Fibroblast of the conjunctiva (primary cell): ENCODE measurements at regions not wholly inside any gene's neighbourhood (a gene's known extent, or its start where the extent isn't known, plus 50 kb on each side); places are given as distances from the start of the nearest gene placed in this dataset.
"Not testable (repeated sequence)": the region's sequence is repeated elsewhere in the genome, so short reads cannot be mapped to it uniquely, and the experiment has no call there.

Source experiments
- DNase-seq: peaks from one replicate; pipeline ENCODE4 v3.0.0-alpha.2; 2010; ENCODE audit warnings: low read depth

GRCh38 chr1:95614197-95614596, 380.2 kb downstream of the RWDD3 start:
- no peak for DNase-seq

DNA sequence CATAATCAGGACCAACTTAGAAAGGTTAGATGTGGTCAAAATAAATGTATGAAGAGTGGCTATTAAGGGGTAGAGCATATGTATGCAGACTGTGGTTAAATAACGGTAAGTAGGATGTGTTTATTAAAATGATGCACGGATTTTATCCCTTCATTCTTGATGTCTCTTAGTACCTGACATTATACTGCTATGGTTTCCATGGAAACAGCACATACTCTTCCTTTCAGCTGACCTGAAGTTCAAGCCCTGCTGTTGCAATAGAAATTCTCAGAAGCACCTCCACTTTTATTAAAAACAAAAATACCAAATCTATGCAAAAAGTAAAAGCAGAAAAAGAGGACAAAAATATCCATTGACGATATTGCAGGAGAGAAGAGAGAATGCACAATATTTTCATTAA, 381.4 kb downstream of the RWDD3 start:
- DNase-seq = no peak

DNA sequence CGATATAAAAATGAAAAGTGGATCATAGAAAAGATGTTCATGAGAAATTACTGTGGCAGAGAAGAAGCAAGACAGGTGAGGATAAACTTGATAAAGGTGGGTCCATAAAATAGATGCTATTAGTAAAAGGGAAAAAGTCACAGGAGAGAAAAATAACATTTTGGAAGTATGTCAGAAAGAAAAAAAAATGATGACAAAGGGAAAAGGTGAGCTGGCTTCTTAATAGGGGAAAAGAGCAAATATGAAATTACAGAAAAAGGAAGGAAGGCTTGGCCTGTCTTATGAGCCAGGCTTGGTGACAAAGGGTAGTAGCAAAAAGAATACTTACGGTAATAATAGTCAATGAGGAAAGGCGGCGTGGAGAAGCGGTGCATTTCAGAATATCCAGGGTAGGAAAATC, 386.1 kb downstream of the RWDD3 start:
- no peak for DNase-seq

GRCh38 chr1:95622609-95623008, 388.6 kb downstream of the RWDD3 start:
- no peak for DNase-seq

- no peak for DNase-seq
Measured at GRCh38 chr1:95625224-95625623, 391.2 kb downstream of the RWDD3 start.

DNA sequence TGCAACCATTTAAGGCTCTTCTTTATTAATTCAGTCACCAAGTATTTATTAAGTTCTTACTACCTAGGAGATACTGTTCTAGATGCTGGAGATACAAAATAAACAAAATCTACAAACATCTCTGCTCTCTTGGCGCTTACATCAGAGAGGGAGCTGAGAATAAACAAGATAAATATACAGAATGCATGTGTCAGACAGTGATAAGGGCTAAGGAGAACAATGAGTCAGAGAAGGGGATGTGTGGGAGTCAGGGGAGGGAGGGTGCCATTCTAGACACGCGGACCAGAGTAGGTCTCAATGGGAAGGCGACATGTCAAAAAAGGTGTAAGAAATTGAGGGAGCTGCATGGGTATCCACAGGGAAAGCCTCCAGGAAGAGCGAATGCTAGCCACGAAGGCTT, 393.2 kb downstream of the RWDD3 start:
- no peak for DNase-seq

DNA sequence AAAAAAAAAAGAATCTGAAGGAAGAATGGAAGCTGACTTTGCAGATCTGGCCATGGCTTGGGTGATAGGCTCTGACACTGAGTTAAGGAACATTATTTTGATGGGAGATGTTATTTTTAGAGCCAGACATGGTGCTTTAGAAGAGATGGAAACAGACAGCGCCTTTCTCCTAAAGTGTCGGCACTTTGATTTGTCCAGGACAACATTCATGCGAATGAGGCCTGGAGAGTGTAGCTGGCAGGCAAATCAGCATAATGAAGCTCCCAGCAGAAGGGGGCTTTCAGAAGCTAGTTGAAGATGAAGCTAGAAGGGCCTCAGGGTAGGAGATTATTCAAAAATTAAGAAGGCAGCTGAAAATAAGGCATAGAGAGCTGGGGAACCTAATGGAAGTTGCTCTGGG, 397.7 kb downstream of the RWDD3 start:
- no peak for DNase-seq

DNA sequence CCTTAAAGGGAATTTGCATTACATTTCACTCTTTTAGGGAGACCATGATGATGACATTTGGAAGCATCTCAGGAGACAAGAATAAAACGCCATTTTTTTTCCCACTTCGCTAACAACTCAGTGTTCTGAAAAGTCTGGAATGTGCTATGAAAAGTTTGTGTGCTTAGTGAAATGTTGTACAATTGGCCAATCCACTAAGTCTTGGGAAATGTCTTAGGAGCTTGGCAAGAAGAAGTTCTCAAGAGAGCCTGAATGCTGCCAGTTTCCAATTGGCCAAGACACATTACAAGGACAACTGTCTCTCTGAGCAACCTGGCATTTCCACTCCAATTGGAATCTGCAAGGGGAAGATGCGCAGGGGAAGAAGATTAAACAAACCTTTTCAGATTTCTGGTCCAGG, 401.8 kb downstream of the RWDD3 start:
- DNase-seq = no peak

- DNase-seq = no peak
Measured at GRCh38 chr1:95636897-95637296, 402.9 kb downstream of the RWDD3 start.

DNA sequence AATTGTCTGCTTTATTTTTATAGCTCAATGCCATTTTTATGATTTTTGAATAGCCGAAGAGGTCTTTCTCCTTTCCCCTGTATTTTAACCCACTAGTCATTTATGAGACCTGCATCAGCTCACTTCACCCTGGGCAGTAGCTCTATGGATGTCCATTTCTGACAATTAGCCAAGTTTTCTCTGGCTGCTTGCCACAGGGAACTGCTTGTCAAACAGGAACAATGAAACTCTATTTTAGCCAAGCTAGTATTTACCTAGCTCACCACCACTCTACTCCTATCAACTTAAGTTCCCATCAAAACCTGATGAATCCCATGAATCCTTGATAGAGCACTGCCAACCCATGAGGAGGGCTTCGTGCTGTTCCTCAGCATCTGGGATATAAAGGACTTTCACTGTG, 406.7 kb downstream of the RWDD3 start:
- DNase-seq = no peak

- DNase-seq = no peak
Measured at GRCh38 chr1:95641386-95641785, 407.4 kb downstream of the RWDD3 start.

- DNase-seq = no peak
Measured at GRCh38 chr1:95642035-95642434, 408.0 kb downstream of the RWDD3 start.

GRCh38 chr1:95643071-95643470, 409.1 kb downstream of the RWDD3 start:
- DNase-seq = no peak

DNA sequence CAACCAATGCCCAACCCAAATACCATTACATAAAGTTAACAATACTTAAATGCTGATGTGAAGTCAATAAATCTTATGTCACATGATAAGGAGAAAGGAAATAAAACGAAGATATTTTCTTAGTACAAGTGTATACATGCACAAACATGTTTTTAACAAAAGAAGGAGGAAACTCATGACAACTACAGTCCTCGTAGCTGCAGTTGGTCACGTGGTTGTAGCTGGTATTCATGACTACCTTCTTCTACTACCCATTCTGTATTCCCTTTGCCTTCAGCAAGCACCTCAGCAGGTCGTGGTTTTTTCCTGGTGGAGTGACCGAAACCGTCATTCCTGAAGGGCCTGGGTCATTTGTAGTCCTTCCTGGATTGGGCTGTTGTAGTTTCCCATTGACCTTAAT, 411.1 kb downstream of the RWDD3 start:
- not testable (repeated sequence) for DNase-seq

DNA sequence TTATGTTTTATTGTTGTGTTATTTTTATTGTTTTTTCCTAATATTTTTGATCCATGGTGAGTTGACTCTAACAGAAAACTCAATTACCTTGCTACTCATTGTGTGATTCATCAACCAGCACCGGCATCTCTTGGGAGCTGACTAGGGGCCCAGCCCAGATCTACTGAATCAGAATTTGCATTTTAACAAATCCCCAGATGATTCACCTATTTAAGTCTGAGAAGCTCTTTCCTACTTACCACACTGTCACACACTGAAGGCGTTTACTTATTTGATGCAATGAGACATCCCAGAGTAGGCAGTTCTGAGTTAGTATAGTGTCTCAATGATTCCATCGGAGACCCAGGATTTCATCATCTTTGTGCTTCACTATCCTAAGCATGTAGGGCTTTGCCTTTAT, 416.6 kb downstream of the RWDD3 start:
- no peak for DNase-seq

DNA sequence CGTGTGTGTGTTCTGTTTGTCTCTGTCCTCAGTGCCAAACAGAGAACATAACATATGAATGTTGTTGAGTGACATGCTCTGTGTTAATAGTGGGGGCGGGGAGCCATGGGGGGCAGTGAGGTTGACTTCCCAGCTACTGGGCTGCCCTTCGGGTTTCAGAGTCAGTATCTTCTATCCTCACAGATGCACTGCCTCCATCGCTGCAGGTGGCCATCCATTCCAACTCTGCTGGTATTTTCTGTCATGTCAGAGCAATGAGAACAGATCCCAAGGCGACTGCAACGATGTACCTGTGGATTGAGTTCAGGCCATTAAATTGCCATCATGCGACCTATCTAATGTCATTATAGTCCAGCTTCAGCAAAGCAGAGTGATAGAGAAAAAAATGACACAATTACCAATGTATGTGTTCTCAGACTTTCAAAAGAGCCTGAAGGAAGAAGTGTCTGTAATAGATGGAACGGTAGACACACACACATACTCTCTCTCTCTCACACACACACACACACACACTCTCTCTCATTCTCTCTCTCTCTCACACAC, 418.5 kb downstream of the RWDD3 start:
- DNase-seq = no peak

GRCh38 chr1:95653618-95654017, 419.6 kb downstream of the RWDD3 start:
- DNase-seq = no peak

DNA sequence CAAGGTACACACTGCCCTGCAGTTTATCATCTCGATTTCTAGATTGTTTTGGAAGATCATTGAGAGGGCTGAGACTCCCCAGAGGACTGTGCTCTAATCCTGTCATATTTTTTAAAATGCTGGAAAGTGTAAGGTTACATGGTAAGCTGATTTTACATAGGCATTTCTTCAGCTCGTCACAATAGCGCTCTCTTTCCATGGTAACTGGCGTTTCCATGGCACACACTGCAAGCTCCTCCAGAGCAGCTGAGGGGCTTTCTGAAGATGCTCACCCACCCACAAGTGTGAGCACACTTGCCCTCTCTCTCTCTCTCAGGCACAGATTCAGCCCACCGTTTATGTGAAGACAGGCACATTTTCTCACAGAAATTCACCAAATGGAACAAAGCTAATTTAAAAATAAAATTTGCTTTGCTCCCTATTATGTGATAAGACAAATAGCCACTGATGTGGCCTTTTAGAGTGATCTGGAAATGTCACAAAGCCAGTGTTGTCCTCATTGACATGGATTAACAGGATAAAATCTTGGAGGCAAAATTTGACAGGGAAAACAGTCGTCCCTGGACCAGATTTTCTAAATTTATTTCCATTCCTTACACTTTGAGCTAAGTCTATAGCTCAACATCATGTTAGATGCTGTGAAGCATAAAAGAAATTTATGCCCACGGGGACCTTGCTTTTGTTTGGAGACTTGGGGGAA, 421.5 kb downstream of the RWDD3 start:
- no peak for DNase-seq

- no peak for DNase-seq
Measured at GRCh38 chr1:95657248-95657647, 423.2 kb downstream of the RWDD3 start.

DNA sequence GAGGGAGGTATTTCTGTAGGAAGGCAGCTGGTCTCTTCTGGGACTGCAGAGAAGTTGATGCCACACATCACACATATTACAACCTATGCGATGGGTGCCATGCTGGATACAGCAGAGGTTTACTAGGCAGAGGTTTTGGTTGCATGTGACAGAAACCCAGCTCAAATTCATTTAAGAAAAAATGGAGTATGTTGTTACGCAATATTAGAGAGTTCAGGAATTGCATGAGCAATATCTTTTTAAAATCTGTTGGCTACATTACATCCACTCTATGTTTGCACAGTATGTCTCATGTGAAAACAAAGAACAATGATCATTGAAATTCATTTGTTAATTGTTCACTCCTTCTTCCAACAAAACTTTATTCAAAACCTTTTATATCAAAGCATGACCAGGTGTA, 425.2 kb downstream of the RWDD3 start:
- no peak for DNase-seq

- no peak for DNase-seq
Measured at GRCh38 chr1:95659588-95659987, 425.6 kb downstream of the RWDD3 start.

DNA sequence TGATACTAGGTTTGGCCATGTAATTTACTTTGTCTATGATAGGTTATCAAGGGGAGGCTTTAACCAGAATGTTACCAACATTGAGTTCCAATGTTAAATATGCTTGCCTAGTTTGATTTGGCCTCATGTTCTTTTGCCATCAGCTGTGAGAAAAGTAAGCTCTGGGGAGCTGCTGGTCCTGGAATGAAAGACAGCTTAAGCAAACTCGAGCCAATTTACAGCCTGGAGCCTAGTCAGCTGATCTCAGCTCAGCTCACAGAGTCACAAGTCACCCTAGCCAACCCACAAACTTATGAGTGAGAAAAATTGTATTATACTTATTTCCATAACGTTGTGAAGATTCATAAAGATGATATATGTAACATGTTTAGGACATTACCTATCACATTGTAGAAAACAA, 426.7 kb downstream of the RWDD3 start:
- no peak for DNase-seq

DNA sequence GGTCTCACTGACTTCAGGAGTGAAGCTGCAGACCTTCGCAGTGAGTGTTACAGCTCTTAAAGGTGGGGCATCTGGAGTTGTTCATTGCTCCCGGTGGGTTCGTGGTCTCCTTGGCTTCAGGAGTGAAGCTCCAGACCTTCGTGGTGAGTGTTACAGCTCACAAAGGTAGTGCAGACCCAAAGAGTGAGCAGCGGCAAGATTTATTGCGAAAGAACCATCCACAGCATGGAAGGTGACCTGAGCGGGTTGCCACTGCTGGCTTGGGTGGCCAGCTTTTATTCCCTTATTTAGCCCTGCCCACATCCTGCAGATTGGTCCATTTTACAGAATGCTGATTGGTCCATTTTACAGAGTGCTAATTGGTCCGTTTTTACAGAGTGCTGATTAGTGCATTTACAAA, 429.5 kb downstream of the RWDD3 start:
- not testable (repeated sequence) for DNase-seq

GRCh38 chr1:95668165-95668564, 434.2 kb downstream of the RWDD3 start:
- no peak for DNase-seq
